Endodermal cell (in vitro differentiated cells): ENCODE measurements at regions not wholly inside any gene's neighbourhood (a gene's known extent, or its start where the extent isn't known, plus 50 kb on each side); places are given as distances from the start of the nearest gene placed in this dataset.

Experiments
- DNase-seq: peaks from one replicate; pipeline ENCODE4 v3.0.0-alpha.2; 2017
- H3K27ac ChIP-seq: 2 replicates; pipeline ENCODE4 v1.5.1; 2013; ENCODE audit warnings: mild to moderate bottlenecking, low read depth, low read length, moderate library complexity
- H3K27me3 ChIP-seq: 2 replicates; pipeline ENCODE4 v1.6.1; 2013; ENCODE audit warnings: mild to moderate bottlenecking, low read length, moderate library complexity; ENCODE audit not compliant: insufficient read depth, control insufficient read depth, poor library complexity, severe bottlenecking
- H3K36me3 ChIP-seq: 2 replicates; pipeline ENCODE4 v1.7.0; 2013; ENCODE audit warnings: mild to moderate bottlenecking, low read length, moderate library complexity; ENCODE audit not compliant: control insufficient read depth, insufficient read depth
- H3K4me1 ChIP-seq: one replicate; pipeline ENCODE4 v1.7.0; 2013; ENCODE audit warnings: low read length; ENCODE audit not compliant: control insufficient read depth, insufficient read depth
- H3K4me3 ChIP-seq: 2 replicates; pipeline ENCODE4 v1.5.1; 2013; ENCODE audit warnings: mild to moderate bottlenecking, low read length, moderate library complexity
- H3K9ac ChIP-seq: 2 replicates; pipeline ENCODE4 v1.6.1; 2013; ENCODE audit warnings: mild to moderate bottlenecking, low read length, moderate library complexity; ENCODE audit not compliant: poor library complexity, severe bottlenecking; ENCODE audit errors: extremely low read depth
- H3K9me3 ChIP-seq: 2 replicates; pipeline ENCODE4 v1.6.1; 2013; ENCODE audit warnings: mild to moderate bottlenecking, low read length, moderate library complexity; ENCODE audit not compliant: control insufficient read depth
- H3K27ac Mint-ChIP-seq: 2 replicates; pipeline ENCODE4 v1.8.0; 2020; ENCODE audit warnings: mixed read lengths
- H3K27me3 Mint-ChIP-seq: 2 replicates; pipeline ENCODE4 v1.8.0; 2021; ENCODE audit warnings: mild to moderate bottlenecking, mixed read lengths; ENCODE audit not compliant: insufficient read depth
- H3K36me3 Mint-ChIP-seq: 2 replicates; pipeline ENCODE4 v1.8.0; 2020; ENCODE audit warnings: low read depth, mixed read lengths
- H3K4me1 Mint-ChIP-seq: 2 replicates; pipeline ENCODE4 v1.8.0; 2020; ENCODE audit warnings: mixed read lengths
- H3K4me3 Mint-ChIP-seq: 2 replicates; pipeline ENCODE4 v1.8.0; 2020; ENCODE audit warnings: mild to moderate bottlenecking, moderate library complexity, mixed read lengths
- H3K9me3 Mint-ChIP-seq: 2 replicates; pipeline ENCODE4 v1.8.0; 2020; ENCODE audit warnings: mild to moderate bottlenecking, mixed read lengths
- WGBS, 2 experiments: methylation state at CpG; one replicate each; pipeline versions ENCODE4 v1.1.5 to v1.1.7; 2013; ENCODE audit warnings: missing lambda C conversion rate in 2 of 2, mixed read lengths in 1 of 2; ENCODE audit not compliant: insufficient coverage in 1 of 2, insufficient read length in 1 of 2; 5-methylcytosine and 5-hydroxymethylcytosine counted together
- TF ChIP-seq, protein P1 (sequence below): fragments of 200-600 bp; sonication (generic); conservative IDR thresholded peaks from 2 replicates; pipeline ENCODE4 v1.5.0; 2021; ENCODE audit warnings: antibody characterized with exemption, mild to moderate bottlenecking

GRCh38 chr5:116652903-116653302, 78.3 kb upstream of the SEMA6A start:
- no peak overlapping the region for H3K9ac ChIP-seq
- Mint-ChIP-seq H3K4me1 (peaks cover 46% of the 10 kb centered on the region), H3K4me3 (no peak overlapping the region), H3K27me3 (no peaks in the 10 kb centered on the region), H3K9me3 (no peaks in the 10 kb centered on the region), H3K36me3 (no peaks in the 10 kb centered on the region), H3K27ac (peak overlapping the region; percentile 80)
- 49 to 52% methylated on average over 2 to 3 of the region's 3 CpGs for WGBS, 2 experiments
- H3K36me3 ChIP-seq = no peaks in the 10 kb centered on the region
- peak overlapping the region; percentile 92 for H3K27ac ChIP-seq
- H3K27me3 ChIP-seq = no peaks in the 10 kb centered on the region
- no peak for DNase-seq
- H3K4me1 ChIP-seq = peaks cover 4% of the 10 kb centered on the region
- TF ChIP-seq, protein P1, sequence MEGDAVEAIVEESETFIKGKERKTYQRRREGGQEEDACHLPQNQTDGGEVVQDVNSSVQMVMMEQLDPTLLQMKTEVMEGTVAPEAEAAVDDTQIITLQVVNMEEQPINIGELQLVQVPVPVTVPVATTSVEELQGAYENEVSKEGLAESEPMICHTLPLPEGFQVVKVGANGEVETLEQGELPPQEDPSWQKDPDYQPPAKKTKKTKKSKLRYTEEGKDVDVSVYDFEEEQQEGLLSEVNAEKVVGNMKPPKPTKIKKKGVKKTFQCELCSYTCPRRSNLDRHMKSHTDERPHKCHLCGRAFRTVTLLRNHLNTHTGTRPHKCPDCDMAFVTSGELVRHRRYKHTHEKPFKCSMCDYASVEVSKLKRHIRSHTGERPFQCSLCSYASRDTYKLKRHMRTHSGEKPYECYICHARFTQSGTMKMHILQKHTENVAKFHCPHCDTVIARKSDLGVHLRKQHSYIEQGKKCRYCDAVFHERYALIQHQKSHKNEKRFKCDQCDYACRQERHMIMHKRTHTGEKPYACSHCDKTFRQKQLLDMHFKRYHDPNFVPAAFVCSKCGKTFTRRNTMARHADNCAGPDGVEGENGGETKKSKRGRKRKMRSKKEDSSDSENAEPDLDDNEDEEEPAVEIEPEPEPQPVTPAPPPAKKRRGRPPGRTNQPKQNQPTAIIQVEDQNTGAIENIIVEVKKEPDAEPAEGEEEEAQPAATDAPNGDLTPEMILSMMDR = no peak
- H3K4me3 ChIP-seq = no peak overlapping the region
- no peaks in the 10 kb centered on the region for H3K9me3 ChIP-seq

DNA sequence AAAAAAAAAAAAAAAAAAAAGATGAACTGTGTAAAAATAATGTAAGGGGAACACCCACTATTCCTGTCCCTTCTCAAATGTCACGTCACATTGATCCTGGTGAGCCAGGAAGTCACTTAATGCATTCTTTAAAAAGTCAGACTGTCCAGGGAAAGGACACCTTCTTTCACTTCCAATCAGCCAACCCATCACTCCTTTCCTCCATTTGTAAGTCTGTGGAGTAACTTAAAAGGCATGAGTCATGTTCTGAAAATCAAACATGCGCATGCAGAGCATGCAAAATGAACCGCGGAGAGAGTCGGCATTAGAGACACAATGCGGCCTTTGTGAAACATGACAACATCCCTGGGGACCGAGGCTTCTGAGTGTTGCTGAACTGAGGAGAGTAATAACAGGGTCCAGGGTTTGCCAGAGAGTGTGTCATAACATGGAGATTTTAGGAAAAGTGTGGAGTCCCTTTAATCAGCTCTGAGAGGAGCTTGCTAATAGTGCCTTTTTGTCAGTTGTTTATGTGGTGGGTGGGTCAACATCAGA, 77.6 kb upstream of the SEMA6A start:
- H3K4me1 ChIP-seq = peaks cover 4% of the 10 kb centered on the region
- DNase-seq = peak; percentile 84
- H3K27me3 ChIP-seq = no peaks in the 10 kb centered on the region
- Mint-ChIP-seq H3K4me3 (no peak overlapping the region), H3K27ac (peak overlapping the region; percentile 80), H3K27me3 (no peaks in the 10 kb centered on the region), H3K4me1 (peaks cover 47% of the 10 kb centered on the region), H3K9me3 (no peaks in the 10 kb centered on the region), H3K36me3 (no peaks in the 10 kb centered on the region)
- H3K27ac ChIP-seq = peak overlapping the region; percentile 92
- TF ChIP-seq, protein P1 = no peak
- no peaks in the 10 kb centered on the region for H3K9me3 ChIP-seq
- WGBS, 2 experiments = 14 to 37% methylated on average over 6 to 7 of the region's 7 CpGs
- H3K36me3 ChIP-seq = no peaks in the 10 kb centered on the region
- no peak overlapping the region for H3K4me3 ChIP-seq
- H3K9ac ChIP-seq = no peak overlapping the region

DNA sequence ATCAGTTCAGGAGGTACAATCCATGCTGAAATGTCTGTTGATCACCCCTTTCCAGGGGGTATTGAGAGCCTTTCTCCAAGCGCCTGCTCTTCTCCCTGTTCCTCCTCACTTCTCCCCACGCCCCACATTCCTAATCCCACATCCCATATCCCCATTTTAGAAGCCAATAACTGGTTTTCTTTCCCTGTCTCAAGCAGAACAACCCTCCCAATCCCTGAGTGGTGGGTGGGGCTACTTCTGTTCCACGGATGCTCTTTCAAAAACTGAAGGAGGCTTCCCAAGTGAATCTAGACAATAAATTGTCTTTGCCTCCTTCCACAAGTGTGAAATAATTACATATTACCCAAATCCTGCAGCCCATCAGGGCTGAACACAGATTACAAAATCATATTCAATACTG, 77.0 kb upstream of the SEMA6A start:
- no peak overlapping the region for H3K4me3 ChIP-seq
- H3K4me3 Mint-ChIP-seq = no peak overlapping the region

More for the DNA sequence above, 77.0 kb upstream of the SEMA6A start:
- peak overlapping the region; percentile 19 for H3K27ac Mint-ChIP-seq
- peaks cover 4% of the 10 kb centered on the region for H3K4me1 ChIP-seq
- WGBS, 2 experiments = 39 to 63% methylated on average over 3 of the region's 3 CpGs
- H3K27me3 Mint-ChIP-seq = no peaks in the 10 kb centered on the region
- H3K27me3 ChIP-seq = no peaks in the 10 kb centered on the region
- H3K36me3 Mint-ChIP-seq = no peaks in the 10 kb centered on the region
- TF ChIP-seq, protein P1 = no peak
- H3K9ac ChIP-seq = no peak overlapping the region
- H3K36me3 ChIP-seq = no peaks in the 10 kb centered on the region
- H3K4me1 Mint-ChIP-seq = peaks cover 44% of the 10 kb centered on the region
- H3K9me3 Mint-ChIP-seq = no peaks in the 10 kb centered on the region
- no peak for DNase-seq
- no peaks in the 10 kb centered on the region for H3K9me3 ChIP-seq
- peak overlapping the region; percentile 92 for H3K27ac ChIP-seq
